ENCODE measurements at regions not wholly inside any gene's neighbourhood (a gene's known extent, or its start where the extent isn't known, plus 50 kb on each side); places are given as distances from the start of the nearest gene placed in this dataset.

DNA sequence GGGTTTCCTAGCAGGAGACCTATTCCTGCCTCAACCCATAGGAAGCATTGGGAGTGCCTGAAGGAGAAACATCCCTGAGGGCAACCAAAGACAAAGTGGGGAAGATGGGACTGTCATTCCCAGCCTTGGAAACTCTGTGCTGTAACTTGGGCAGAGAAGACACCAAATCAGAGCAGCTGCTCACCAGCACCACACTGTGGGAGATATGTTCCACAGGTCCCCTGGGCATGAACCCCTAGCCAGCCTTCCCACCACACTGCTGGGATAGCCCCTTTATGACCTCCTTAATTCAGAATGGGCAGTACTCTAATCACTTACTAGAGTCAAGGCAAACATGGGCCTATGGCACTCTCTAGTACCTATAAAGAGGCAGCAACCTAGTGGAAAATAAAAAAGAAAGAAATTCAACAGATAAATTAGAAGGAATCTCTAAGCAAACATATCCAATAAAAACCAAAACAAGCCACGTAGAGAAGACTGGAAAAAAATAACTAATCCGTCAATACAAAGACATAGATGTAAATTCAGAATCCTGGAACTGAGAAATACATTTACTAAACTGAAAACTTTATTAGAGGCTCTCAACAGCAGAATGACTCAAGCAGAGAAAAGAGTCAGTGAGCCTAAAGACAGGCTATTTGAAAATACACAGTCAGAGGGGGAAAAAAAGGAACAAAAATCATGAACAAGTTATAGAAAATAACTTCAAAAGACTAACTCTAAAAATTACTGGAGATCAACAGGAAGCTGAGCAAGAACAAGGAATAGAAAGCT, 878.4 kb upstream of the FRG1 start:
- TF ChIP-seq, protein P1, sequence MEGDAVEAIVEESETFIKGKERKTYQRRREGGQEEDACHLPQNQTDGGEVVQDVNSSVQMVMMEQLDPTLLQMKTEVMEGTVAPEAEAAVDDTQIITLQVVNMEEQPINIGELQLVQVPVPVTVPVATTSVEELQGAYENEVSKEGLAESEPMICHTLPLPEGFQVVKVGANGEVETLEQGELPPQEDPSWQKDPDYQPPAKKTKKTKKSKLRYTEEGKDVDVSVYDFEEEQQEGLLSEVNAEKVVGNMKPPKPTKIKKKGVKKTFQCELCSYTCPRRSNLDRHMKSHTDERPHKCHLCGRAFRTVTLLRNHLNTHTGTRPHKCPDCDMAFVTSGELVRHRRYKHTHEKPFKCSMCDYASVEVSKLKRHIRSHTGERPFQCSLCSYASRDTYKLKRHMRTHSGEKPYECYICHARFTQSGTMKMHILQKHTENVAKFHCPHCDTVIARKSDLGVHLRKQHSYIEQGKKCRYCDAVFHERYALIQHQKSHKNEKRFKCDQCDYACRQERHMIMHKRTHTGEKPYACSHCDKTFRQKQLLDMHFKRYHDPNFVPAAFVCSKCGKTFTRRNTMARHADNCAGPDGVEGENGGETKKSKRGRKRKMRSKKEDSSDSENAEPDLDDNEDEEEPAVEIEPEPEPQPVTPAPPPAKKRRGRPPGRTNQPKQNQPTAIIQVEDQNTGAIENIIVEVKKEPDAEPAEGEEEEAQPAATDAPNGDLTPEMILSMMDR (IDR thresholded peaks at IDR 0.05; ENCODE audit: borderline replicate concordance, control extremely low read depth, extremely low read depth, insufficient read depth, missing control alignments), result no peak
- no peak for DNase-seq (ENCODE audit: low spot score)
- in situ Hi-C loops (cut with MboI; ENCODE audit: low sequenced_read_pairs, unreplicated experiment), result no loop called here

DNA sequence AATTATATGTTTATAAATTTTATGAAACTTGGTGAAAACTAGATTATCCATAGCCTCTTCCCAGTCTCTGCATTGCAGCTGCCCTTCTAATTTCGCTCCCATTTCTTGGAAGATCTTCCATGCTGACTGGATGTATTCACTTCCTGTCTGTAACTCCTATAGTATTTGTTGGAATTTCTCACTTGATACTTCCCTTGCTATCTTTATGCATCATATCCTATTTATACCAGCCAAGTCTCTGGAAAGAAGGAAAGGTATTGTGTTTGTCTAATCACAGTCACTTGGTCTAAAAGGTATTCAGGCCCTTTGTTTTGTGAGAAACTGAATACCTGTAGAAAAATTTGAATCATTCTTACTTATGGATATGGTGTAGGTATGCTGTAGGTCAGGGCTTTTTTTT, 870.9 kb upstream of the FRG1 start:
- no peak for DNase-seq (ENCODE audit: low spot score)
- TF ChIP-seq, protein P1 (IDR thresholded peaks at IDR 0.05; ENCODE audit: borderline replicate concordance, control extremely low read depth, extremely low read depth, insufficient read depth, missing control alignments), result no peak
- in situ Hi-C loops (cut with MboI; ENCODE audit: low sequenced_read_pairs, unreplicated experiment), result no loop called here

DNA sequence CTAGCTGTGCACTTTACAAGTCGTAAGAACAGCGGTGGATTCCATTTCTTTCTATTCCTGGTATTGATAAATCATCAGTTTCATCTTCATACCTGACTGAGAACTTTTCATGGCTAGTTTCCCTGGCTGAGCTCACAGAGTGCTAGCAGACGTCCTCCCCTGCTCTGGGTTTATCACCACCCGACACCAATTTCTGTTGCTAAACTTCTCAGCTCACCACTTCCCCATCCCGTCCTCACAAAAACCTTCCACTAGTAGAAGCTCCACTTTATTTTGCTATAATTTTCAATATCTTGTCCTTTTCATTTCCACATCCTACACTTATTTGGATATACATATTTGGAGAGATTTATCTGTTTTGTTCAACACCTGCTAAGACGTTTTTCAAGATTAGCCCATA, 869.4 kb upstream of the FRG1 start:
- TF ChIP-seq, protein P1 (IDR thresholded peaks at IDR 0.05; ENCODE audit: borderline replicate concordance, control extremely low read depth, extremely low read depth, insufficient read depth, missing control alignments), result no peak
- in situ Hi-C loops (cut with MboI; ENCODE audit: low sequenced_read_pairs, unreplicated experiment), result no loop called here
- no peak for DNase-seq (ENCODE audit: low spot score)

DNA sequence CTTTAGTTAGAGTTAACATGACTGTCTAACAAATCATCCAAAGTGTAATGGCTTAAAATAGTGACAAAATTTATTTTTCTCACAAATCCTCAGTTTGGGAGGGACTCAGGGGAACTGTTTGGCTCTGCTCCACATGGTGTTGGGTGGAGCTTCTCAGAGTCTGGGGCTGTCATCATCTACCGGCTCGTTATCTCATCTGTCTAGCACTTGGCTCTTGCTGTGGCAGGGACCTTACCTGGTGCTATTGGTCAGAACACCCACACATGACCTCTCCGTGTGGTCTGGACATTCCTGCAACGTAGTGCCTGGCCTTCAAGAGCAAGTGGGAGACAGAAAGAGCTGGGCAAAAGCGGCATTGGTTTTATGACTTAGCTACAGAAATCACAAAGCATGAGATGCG, 866.9 kb upstream of the FRG1 start:
- in situ Hi-C loops (cut with MboI; ENCODE audit: low sequenced_read_pairs, unreplicated experiment), result no loop called here
- DNase-seq (ENCODE audit: low spot score), result no peak
- TF ChIP-seq, protein P1 (IDR thresholded peaks at IDR 0.05; ENCODE audit: borderline replicate concordance, control extremely low read depth, extremely low read depth, insufficient read depth, missing control alignments), result no peak

DNA sequence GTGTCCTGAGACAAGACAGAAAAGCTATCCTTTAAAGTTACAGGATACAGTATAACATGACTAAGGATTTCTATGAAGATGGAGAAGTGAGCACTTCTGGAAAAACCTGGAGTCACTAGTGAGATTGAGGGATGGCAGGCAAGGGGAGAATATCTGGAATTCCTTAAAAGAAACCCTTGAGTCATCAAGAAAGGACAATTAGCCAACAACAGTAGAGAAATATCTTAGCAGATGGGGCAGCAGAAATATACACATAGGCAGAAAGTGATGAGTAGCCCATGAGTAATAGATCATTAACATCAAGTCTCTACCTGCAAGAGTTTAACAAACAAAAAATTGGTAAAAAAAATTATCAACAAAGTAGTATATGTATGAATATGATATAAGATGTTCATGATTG, 858.8 kb upstream of the FRG1 start:
- no peak for DNase-seq (ENCODE audit: low spot score)
- TF ChIP-seq, protein P1 (IDR thresholded peaks at IDR 0.05; ENCODE audit: borderline replicate concordance, control extremely low read depth, extremely low read depth, insufficient read depth, missing control alignments), result no peak
- in situ Hi-C loops (cut with MboI; ENCODE audit: low sequenced_read_pairs, unreplicated experiment), result no loop called here

DNA sequence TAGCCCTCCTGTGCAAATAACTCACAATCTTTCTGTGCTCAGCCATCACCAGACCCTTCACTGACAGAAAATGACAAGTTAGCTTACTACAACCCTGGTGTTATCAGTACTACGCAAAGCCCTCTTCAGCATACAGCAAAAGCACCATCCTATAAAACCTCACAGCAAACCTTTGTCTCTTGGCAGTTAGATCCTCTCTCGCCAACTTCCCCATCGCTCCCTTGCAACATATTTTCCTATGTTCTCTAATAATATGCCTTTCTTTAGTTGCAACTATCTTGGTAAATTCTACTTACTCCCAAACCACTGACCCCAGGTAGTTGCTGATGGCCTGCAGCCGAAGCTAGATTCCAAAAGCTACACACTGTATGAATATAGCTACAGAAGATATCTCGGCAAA, 856.9 kb upstream of the FRG1 start:
- TF ChIP-seq, protein P1 (IDR thresholded peaks at IDR 0.05; ENCODE audit: borderline replicate concordance, control extremely low read depth, extremely low read depth, insufficient read depth, missing control alignments), result no peak
- in situ Hi-C loops (cut with MboI; ENCODE audit: low sequenced_read_pairs, unreplicated experiment), result no loop called here
- no peak for DNase-seq (ENCODE audit: low spot score)
